Vagina (tissue), 2 donors: ENCODE measurements at regions not wholly inside any gene's neighbourhood (a gene's known extent, or its start where the extent isn't known, plus 50 kb on each side); places are given as distances from the start of the nearest gene placed in this dataset.

ENCODE experiments used
- DNase-seq, 2 donors: peaks; one replicate each; pipeline ENCODE4 v3.0.0-alpha.2; 2017; ENCODE audit errors: extremely low spot score in 2 of 2
- H3K27ac ChIP-seq: fragments of 200-600 bp; sonication (generic); one replicate; pipeline ENCODE4 v1.5.1; 2019
- H3K27me3 ChIP-seq: fragments of 200-600 bp; sonication (generic); one replicate; pipeline ENCODE4 v1.5.1; 2019
- H3K36me3 ChIP-seq, 2 donors: fragments of 200-600 bp; sonication (generic); one replicate each; pipeline ENCODE4 v1.5.1; 2017 to 2019
- H3K4me1 ChIP-seq: fragments of 200-600 bp; sonication (generic); one replicate; pipeline ENCODE4 v1.5.1; 2019
- H3K4me3 ChIP-seq, 2 donors: fragments of 200-600 bp; sonication (generic); 1 replicate in 1 of 2; 2 replicates in 1 of 2; pipeline ENCODE4 v1.5.1; 2016 to 2019
- H3K9me3 ChIP-seq: fragments of 200-600 bp; sonication (generic); one replicate; pipeline ENCODE4 v1.5.1; 2019
- POLR2A ChIP-seq, 2 donors: fragments of 450-650 bp; IDR thresholded peaks; one replicate each; pipeline ENCODE4 v1.6.1; 2017; ENCODE audit warnings: antibody characterized with exemption in 2 of 2, mild to moderate bottlenecking in 2 of 2, moderate library complexity in 2 of 2
- POLR2AphosphoS5 ChIP-seq, 2 donors: sonication (generic); formaldehyde crosslinking; IDR thresholded peaks; one replicate each; pipeline ENCODE4 v1.9.0; 2017; ENCODE audit warnings: antibody characterized with exemption in 2 of 2, mild to moderate bottlenecking in 2 of 2, low read depth in 1 of 2; ENCODE audit not compliant: insufficient read depth in 1 of 2
- intact Hi-C: fragments of 100-400 bp; cut with DNase I; formaldehyde crosslinking; loops from one replicate; pipeline ENCODE4 v1.15.1; 2023
- TF ChIP-seq, protein P1 (sequence below), 3 experiments: fragments of 450-650 bp in 2 of 3; fragments of 200-600 bp in 1 of 3; sonication (generic) in 1 of 3; IDR thresholded peaks; one replicate each; pipeline ENCODE4 v1.5.1; 2017 to 2019; ENCODE audit warnings: antibody characterized with exemption in 3 of 3, mild to moderate bottlenecking in 2 of 3, moderate library complexity in 2 of 3

- Histone ChIP-seq H3K9me3 (no peaks in the 10 kb centered on the region), H3K36me3 (no peaks in the 10 kb centered on the region), H3K27ac (no peak overlapping the region), H3K27me3 (no peaks in the 10 kb centered on the region), H3K4me3 (no peak overlapping the region), H3K4me1 (no peaks in the 10 kb centered on the region)
- no peak for DNase-seq
- intact Hi-C loops = no loop called here
- TF ChIP-seq POLR2AphosphoS5 (IDR thresholded peaks at IDR 0.05; ENCODE audit: insufficient read depth in 1 of 2, low read depth in 1 of 2) (no peak), POLR2A (IDR thresholded peaks at IDR 0.05) (no peak)
- TF ChIP-seq, protein P1, sequence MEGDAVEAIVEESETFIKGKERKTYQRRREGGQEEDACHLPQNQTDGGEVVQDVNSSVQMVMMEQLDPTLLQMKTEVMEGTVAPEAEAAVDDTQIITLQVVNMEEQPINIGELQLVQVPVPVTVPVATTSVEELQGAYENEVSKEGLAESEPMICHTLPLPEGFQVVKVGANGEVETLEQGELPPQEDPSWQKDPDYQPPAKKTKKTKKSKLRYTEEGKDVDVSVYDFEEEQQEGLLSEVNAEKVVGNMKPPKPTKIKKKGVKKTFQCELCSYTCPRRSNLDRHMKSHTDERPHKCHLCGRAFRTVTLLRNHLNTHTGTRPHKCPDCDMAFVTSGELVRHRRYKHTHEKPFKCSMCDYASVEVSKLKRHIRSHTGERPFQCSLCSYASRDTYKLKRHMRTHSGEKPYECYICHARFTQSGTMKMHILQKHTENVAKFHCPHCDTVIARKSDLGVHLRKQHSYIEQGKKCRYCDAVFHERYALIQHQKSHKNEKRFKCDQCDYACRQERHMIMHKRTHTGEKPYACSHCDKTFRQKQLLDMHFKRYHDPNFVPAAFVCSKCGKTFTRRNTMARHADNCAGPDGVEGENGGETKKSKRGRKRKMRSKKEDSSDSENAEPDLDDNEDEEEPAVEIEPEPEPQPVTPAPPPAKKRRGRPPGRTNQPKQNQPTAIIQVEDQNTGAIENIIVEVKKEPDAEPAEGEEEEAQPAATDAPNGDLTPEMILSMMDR (IDR thresholded peaks at IDR 0.05) = no peak
Observed at GRCh38 chr13:87403748-87404432, 267.3 kb upstream of the SLITRK5 start.

- no peak for DNase-seq
- no peaks in the 10 kb centered on the region for H3K4me1 ChIP-seq
- H3K27me3 ChIP-seq = no peaks in the 10 kb centered on the region
- H3K27ac ChIP-seq = no peak overlapping the region
- no peaks in the 10 kb centered on the region for H3K36me3 ChIP-seq
- intact Hi-C loops = no loop called here
- no peak overlapping the region for H3K4me3 ChIP-seq
- TF ChIP-seq POLR2AphosphoS5 (IDR thresholded peaks at IDR 0.05; ENCODE audit: insufficient read depth in 1 of 2, low read depth in 1 of 2) (no peak), POLR2A (IDR thresholded peaks at IDR 0.05) (no peak)
- TF ChIP-seq, protein P1 (IDR thresholded peaks at IDR 0.05) = no peak
- H3K9me3 ChIP-seq = no peaks in the 10 kb centered on the region
Observed at GRCh38 chr13:87426742-87427141, 244.4 kb upstream of the SLITRK5 start.

- intact Hi-C loops = no loop called here
- no peak for DNase-seq
- TF ChIP-seq POLR2A (IDR thresholded peaks at IDR 0.05) (no peak), POLR2AphosphoS5 (IDR thresholded peaks at IDR 0.05; ENCODE audit: insufficient read depth in 1 of 2, low read depth in 1 of 2) (no peak)
- TF ChIP-seq, protein P1 (IDR thresholded peaks at IDR 0.05) = no peak
Observed at GRCh38 chr13:87444135-87444534, 227.0 kb upstream of the SLITRK5 start.

DNA sequence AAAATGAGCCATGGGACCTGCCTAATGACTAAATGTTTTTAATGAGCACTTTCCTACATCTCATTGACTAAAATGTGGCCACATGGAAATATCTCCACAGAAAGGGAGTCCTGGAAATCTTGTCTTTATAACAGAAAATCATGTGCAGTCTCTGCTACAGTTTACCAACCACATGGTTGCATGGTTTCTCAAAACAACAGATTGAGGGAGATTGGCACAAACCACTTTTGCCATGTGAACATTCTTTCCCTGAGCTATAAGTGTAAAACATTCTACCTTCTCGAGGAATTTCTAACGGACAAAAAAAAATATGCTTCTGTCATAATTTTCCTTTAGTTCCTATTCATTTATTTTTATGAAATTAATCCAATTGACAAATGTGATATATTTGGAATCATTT, 218.9 kb upstream of the SLITRK5 start:
- TF ChIP-seq POLR2AphosphoS5 (IDR thresholded peaks at IDR 0.05; ENCODE audit: insufficient read depth in 1 of 2, low read depth in 1 of 2) (no peak), POLR2A (IDR thresholded peaks at IDR 0.05) (no peak)
- TF ChIP-seq, protein P1 (IDR thresholded peaks at IDR 0.05) = no peak
- DNase-seq = no peak

More at GRCh38 chr13:87444135-87444534, 227.0 kb upstream of the SLITRK5 start:
- H3K9me3 ChIP-seq = no peaks in the 10 kb centered on the region
- no peaks in the 10 kb centered on the region for H3K4me1 ChIP-seq
- no peaks in the 10 kb centered on the region for H3K27me3 ChIP-seq
- H3K36me3 ChIP-seq = no peaks in the 10 kb centered on the region
- H3K4me3 ChIP-seq = no peak overlapping the region
- no peak overlapping the region for H3K27ac ChIP-seq

DNA sequence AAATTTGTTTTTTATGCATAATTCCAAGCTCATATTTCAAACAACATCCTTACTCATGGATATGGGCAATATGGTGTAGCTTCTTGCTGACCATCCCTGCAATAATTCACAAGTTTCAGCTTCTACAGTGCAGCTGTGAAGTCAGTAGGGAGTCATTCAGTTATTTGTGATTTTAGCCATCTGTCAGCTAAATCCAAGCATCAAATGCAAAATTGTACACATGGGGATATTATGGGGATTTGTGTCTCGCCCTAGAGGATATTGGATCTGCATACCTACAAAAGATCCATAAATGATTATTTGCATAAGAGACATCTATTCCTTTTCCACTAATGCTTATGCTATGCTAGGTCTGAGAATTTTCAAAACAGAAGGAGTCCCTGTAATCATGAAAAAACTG, 217.9 kb upstream of the SLITRK5 start:
- no peak overlapping the region for H3K4me3 ChIP-seq
- H3K9me3 ChIP-seq = no peaks in the 10 kb centered on the region
- H3K4me1 ChIP-seq = no peaks in the 10 kb centered on the region
- H3K27ac ChIP-seq = no peak overlapping the region
- no peak for DNase-seq
- H3K36me3 ChIP-seq = no peaks in the 10 kb centered on the region
- intact Hi-C loops = no loop called here
- TF ChIP-seq POLR2A (IDR thresholded peaks at IDR 0.05) = no peak
- no peak for TF ChIP-seq POLR2AphosphoS5 (IDR thresholded peaks at IDR 0.05; ENCODE audit: insufficient read depth in 1 of 2, low read depth in 1 of 2)
- TF ChIP-seq, protein P1 (IDR thresholded peaks at IDR 0.05) = no peak
- no peaks in the 10 kb centered on the region for H3K27me3 ChIP-seq

More for the DNA sequence above, 218.9 kb upstream of the SLITRK5 start:
- no peaks in the 10 kb centered on the region for H3K4me1 ChIP-seq
- no peaks in the 10 kb centered on the region for H3K27me3 ChIP-seq
- H3K4me3 ChIP-seq = no peak overlapping the region
- H3K36me3 ChIP-seq = no peaks in the 10 kb centered on the region
- no peaks in the 10 kb centered on the region for H3K9me3 ChIP-seq
- no peak overlapping the region for H3K27ac ChIP-seq
- intact Hi-C loops = no loop called here
